Right kidney (tissue), 1 donor: ENCODE measurements at regions not wholly inside any gene's neighbourhood (a gene's known extent, or its start where the extent isn't known, plus 50 kb on each side); places are given as distances from the start of the nearest gene placed in this dataset.

ENCODE experiments used
- DNase-seq: peaks from one replicate; pipeline ENCODE4 v3.0.0-alpha.2; 2016

DNA sequence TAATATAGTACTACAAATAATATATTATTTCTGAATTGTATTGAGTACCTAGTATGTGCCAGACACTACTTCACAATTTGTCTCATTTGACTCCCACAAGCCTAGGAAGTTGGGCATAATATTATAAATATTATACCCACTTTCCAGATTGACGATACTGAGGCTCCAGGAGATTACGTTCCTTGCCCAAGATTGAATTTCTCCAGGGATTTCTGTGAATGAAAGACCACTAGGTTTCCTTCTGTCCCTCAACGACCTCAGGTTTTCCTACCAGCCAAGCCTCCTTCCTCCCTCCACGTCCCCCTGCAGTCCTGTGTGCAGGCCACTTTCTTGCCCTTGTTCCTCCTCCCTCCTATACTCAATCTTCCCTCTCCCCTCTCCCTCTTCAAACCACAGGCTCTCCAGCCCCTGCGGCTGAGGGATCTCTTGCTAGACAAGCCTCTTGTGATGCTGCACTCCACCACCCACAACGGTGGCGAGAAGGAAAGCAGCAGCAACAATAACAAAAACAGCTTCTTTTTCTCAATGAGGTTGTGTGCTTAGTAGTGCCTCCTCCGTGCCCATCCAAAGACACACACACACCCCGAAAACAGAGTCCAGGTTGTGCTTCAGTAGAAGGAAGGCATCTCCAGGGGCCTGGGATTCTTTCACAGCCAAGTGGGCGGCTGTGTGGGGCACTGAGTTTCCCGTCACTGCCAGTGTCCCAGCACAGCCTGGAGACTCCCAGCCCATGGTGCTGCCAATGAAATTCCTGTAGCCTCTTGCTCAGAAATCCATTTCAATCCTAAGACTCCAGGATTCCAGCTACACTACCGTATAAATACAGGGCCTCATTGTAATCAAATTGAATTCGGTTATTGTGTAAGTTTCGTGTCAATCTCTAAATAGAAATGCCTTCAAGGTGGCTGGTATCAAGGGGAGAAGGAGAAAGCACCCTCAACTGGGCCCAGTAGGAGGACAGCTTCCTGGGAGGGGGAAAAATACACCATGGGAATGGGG lies 94.4 kb downstream of the NCR2 start:
- no peak for DNase-seq

DNA sequence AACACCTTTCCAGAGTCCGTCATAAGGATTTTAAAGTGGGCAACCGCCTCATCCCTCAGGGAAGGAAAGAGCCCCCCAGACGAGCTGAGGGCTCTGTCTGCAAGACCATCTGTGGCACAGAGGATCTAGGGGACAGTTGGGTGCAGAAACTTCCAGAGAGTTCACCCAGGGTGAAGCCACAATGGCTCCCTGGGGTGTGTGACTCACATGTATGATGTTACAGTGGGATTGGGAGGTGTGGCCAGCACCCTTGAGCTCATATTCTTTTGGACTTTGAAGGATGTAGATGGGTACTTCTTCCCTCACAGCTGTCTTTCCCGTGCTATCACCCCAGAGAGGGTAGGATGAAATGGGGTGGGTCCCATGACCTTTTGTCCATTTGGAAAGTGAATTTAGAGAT lies 95.5 kb downstream of the NCR2 start:
- DNase-seq = no peak

DNA sequence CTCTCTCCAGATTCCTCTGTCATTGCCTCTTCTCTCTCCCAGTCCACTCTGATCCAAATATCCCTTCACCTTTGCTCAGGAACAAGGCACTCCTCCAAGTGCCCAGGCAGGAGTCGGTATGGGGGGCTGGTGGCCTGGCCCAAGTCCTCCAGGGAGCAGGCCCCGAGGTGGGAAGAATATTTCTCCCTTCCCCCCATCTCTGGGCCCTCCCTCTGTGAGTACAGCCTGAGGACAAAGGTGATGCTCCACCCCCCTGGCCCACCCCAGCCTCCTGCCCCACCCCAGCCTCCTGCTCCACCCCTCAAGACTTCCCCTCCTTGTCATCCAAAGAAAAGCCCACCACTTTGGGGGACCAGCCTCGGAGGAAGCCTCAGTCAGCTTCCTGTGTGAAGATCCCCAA lies 96.9 kb downstream of the NCR2 start:
- DNase-seq = no peak

DNA sequence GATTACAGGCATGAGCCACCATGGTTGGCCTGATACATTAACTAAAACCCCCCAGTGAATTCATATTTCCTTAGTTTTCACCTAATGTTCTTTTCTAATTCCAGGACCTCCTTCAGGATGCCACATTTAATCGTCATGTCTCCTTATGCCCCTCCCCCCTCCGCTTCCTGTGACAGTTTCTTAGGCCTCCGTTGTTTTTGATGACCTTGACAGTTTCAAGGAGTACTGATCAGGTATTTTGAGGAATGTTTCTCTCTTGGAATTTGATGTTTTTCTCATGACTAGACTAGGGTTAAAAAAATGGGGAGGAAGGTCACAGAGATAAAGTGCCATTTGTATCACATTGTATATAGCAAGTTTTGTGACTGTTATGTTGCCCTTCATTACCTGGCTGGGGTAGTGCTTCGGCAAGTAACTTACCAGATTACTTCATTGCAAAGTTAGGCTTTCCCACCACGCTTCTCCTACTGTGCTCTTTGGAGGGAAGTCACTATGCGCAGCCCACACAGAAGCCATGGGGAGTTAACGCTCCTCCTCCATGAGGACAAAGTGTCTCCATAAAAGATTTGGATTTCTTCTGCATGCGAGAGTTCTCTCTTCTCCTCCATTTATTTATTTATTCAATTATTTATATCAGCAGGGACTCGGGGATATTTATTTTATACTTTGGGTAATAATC lies 99.5 kb downstream of the NCR2 start:
- no peak for DNase-seq

DNA sequence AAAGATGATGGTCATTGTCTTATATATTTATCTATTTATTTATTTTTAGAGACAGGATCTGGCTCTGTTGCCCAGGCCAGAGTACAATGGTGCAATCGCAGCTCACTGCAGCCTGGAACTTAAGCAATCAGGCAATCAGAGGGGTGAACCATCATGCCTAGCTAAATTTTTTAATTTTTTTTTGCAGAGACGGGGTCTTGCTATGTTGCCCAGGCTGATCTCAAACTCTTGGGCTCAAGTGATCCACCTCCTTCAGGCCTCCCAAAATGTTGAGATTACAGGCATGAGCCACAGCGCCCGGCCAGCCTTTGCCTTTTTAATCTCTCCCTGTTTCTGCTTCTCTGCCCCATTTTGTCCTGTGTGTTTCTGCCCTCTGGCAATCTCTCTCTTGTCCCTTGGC lies 102.2 kb downstream of the NCR2 start:
- no peak for DNase-seq

DNA sequence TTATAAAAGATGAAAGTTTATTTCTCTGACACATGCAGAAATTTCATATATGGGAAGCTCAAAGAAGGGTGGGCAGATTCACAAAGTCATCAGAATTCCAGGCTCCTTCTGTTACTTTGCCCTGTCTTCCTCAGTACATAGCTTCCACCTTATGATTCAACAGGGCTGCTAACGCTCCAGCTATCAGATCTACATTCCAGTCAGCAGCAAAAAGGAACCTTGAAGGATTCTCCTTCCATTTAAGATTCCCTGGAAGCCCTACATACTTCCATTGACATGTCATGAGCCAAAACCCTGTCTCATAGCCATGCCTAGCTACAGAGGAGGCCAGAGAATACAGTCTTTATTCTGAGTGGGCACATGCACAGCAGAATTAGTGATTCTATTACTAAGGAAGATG lies 103.3 kb downstream of the NCR2 start:
- DNase-seq = no peak

DNA sequence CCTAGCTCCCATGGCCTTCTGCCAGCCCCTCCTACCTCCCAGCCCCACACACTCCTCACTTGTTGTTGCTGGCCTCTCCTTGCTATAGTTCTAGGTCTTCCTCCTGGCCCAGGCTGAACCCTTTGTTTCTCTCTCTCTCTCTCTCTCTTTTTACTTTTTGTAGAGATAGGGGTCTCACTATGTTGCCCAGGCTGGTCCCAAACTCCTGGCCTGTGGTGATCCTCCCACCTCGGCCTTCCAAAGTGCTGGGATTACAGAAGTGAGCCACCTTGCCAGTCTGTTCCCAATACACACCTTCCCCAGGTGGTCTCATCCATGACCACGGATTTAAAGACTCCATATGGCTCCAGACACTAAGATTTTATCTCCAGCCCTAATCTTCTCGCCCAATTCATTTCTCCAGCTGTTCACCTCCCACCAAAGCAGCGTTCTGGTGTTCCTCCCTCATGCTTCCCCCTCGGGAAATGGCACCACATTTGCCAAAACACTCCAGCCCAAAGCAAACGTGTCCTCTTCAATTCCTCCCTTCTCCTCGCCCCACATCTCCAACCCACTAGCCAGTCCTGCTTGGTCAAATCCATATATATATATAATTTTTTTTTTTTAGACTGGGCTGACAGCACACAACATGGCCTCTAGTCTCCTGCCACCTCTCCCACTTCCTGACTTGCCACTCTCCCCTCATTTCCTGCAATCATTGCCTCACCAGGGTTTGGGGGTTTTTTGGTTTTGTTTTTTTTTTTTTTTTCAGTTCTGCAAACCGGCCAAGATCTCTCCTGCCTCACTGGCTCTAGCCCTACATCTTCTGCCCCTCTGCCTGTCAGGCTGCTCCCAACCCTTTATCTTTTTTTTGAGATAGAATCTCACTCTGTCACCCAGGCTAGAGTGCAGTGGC lies 104.4 kb downstream of the NCR2 start:
- no peak for DNase-seq

DNA sequence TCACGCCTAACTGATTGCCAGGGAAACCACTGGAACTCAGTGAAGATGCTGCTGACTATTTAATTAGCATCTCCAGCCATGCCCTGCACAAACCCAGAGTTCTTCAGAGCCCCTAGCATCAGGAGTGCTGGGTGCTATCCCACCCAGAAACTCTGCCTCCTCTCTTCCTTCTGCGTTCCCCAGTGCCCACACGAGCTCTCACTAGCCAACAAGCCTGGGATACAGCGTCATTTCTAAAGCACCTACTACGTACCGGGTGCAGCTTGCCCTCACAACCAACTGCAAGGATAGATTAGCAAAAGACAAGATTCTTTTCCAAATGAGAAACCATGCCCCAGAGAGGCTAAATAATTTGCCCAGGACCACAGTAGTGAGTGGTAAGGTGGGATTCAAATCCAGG lies 105.2 kb upstream of the FOXP4 start:
- no peak for DNase-seq

DNA sequence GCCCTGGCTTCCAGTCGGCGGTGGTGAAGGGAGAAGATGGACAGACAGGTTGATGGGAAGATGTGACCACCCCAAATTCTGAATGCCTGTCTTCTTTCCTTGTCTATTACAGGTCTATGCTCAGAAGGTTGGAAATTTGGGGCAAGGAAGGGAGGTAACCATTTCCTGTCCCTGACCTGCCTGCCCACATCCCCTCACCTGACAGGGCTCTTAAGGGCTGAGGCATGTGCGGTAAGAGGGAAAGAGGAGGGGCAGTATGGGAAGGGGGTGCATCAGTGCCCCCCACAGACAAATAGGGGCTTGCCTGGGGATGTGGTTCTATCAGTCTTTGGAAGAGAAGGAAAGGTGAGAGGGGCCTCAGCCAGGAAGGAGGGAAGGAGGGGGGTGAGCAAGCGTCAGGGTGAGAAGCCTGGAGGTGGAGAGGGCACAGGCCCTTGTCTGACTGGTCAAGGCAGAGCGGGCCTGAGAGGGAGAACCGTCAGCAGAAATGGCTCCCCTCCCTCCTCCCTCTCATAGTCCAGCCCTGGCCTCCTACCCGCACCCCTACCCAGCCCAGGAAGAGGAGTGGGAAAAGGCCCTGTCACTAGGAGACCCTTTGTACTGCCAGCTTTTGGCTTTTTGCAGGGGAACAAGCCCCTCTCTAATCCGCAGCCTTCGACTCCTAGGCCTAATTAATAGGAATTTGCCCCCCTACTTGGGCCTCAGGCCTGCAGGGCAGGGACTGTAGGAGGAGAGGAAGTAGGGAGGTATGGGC lies 104.4 kb upstream of the FOXP4 start:
- no peak for DNase-seq

DNA sequence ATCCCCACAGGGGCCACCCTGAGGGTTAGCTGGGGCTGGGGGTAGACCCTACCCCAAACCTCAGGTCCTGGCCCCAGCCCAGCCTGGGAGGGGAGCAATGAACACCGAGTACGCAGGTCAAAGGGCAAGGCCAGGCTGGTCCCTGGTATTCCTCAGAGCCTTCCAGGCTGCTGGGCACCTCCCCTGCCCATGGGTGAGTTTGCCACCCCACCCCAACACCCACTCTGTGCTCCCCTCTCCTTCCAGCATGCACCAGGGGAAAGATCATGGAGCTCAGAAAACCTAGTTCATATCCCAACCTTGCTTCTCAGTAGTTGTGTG lies 103.9 kb upstream of the FOXP4 start:
- no peak for DNase-seq

DNA sequence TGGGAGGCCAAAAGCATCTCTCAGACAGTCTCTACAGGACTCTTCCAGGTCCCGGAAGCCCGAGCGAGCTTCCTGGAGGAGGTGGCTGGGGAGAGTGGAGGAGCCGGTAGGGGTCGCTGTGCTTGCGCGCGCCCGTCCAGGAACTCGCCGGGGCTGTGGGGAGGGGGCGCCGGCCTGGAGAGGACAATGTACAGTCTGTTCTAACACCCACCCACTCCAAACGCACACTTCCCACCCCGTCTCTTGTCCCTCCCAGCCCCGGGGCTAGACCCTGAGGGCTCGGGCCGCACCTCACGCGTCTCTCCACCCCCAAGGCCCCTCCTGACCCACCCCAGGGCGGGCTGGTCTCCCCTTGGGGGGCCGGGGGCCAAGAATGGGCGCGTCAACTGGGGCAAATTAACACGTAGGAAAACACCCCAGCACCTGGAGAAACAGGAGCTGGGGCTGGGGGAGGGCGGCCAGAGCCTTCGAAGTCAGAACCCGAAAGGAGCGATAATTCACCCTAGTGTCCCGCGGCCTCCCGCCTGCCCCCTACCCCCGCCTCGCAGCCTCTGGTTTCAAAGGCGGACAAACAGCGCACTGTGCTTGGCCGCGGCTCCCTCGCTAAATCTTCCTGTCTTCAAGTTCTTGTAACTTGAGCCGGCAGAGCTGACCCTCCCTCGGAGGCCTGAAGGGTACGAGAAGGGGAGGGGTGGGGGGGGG lies 103.2 kb upstream of the FOXP4 start:
- DNase-seq = peak; percentile 75

DNA sequence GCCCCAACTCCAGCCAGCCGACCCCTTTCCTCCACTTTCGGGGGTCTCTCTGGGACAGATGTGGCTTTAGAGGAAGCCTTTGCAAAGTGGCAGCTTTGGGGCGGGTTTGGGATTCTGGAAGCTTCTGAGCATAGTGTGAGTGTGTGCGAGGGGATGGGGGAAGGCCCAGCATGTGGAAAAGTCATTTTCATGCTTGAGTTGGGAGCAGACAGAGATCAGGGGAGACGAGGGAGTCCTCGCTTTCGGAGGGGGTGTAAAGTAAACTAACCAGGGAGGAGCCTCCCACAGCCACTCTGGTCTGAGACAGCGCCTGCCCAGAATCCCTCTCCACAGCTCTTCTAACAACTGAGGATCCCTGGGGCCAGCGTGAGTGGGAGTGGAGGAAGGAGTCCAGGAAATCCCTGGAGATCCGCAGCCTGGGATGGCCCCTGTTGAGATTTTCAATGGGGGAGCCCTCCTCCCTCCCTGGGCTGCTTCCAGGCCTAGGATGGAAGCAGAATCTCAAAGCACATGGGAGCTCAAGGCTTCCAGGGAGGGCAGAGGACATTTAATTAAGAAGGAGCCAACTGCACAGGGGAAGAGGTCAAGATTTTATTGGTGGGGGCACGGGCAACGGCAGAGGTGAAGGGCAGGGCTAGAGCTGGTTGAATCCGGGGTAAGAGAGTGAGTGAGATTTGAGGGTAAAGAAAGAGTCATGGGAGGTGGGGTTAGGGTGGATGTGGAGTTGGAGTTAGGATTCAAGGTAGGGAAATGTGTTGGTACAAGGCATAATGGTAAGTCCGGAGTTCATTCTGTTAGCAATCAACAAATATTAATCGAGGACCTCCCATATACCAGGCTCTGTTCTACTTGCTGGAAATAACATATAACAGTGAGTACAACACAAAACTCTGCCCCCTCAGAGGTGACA lies 102.3 kb upstream of the FOXP4 start:
- DNase-seq = peak; percentile 81

DNA sequence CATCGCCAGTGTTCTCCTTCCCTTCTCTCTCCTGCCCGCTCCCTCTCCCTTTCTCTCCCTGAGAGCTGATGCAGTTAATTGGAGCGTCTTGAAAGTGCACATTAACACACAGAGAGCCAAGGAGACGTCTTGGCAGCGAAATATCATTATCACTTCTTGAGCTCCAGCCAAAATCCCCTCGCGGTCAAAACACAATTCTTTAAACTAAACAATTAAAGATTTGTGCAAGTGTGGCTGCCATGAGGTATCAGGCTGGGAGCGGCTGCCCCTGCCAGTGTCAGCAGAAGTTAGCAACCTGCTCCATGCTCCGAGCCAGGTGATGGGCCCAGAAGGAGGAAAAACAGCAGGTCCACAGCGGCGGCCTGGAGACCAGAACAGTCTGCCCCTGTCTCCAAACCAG lies 100.9 kb upstream of the FOXP4 start:
- no peak for DNase-seq

DNA sequence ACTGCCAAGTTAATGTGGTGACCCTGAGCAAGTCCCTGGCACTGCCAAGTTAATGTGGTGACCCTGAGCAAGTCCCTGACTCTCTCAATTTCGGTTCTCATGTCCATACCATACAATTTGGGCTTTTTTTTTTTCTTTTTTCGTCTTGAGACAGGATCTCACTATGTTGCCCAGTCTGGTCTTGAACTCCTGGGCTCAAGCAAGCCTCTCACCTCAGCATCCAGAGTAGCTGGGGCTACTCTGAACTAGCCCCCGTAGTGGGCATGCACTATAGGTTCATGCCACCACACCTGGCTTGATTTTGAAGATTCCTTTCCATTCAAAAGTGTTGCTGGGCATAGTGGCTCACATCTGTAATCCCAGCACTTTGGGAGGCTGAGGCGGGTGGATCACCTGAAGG lies 100.0 kb upstream of the FOXP4 start:
- no peak for DNase-seq

DNA sequence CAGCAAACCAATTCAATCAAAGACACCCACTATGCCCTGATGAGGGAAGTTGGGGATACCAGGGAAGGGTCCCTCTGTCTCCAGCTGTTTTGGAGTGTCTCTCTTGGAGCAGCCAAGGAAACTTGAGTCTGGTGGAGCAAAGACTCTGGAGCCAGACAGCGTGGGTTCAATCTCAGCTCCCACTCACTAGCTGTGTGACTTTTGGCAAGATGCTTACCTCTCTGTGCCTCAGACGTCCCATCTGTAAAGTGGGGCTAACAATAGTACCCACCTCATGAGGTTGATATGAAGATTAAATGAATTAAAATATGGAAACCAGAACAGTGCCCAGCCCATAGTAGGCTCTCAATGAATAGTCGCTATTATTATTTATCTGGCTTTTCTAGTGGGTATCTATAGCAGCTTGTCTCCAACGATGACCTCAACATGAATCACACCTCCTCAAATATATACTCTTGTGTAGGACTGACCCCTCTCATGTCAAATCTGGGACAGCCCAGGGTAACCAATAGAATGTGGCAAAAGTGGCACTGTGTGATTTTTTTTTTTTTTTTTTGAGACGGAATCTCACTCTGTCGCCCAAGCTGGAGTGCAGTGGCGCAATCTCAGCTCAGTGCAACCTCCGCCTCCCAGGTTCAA lies 99.2 kb upstream of the FOXP4 start:
- no peak for DNase-seq

DNA sequence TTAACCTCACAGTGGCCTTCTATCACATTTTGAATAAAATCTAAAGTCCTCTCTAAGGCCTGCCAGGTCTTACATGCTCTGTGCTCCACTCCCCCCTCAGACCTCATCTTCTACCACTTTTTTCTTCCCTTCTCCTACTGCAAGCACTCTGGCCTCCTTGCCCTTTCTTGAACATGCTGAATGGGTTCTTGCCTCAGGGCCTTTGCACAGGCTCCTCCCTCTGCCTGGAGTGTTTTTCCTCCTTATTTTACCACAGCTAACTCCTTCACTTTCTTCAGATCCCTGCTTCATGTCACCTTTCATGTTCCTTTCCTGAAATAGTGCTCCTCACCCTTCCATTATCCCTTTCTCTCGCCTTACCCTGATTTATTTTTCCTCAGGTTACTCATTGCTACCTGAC lies 97.9 kb upstream of the FOXP4 start:
- DNase-seq = no peak

DNA sequence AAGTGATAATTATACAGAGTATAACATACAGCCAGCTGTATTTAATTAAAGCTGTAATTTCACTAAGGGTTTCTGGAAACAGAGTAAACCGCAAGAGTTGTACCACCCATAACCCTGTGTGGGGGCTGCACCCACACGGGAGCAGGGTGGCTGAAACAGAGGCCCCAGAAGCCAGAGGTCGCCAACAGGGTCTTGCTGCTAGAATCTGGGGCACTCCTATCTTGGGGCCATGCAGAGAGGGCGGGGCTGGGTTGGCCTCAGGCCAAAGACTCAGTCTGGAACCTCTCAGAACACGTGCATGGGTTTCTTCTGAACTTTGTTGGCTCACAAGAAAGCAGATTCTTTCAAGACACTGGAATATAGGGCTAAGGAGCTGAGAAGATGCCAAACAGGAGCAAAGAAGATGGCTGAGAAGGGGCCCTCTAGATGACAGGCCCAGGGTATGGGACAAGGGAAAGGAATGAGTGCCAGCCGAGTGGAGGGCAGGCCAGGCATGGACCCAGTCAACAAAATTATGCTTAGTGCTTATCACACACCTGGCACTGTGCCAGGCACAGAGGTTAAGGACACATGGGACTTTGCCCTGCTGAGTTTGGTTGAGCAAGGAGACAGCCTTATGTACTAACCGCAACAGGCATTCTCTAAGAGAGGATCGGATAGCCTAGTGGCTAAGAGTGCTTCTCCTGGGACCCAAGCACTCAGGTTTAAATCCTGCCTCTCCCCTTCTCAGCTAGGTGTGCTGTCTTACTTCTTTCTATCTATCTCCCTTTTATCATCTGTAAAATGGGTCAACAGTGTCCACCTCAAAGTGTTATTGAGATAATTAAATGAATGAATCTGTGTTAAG lies 96.6 kb upstream of the FOXP4 start:
- DNase-seq = peak; percentile 66

DNA sequence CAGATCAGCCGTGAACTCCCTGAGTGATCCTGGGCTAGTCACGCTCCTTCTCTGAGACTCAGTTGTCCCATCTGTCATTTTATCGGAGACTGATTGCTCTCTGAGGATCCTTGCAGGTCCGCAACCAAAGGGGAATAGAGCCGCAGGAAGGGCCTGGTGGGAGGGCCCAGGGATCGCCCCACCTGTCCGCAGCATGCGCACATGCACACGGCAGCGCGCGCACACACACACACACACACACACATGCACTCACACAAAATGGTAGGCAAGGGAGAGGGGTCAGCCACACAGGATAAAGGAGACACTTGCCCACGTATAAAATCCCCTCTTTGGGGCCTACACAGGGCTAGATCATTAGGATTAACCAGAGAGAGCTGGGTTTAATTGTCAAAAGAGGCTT lies 95.6 kb upstream of the FOXP4 start:
- DNase-seq = no peak

DNA sequence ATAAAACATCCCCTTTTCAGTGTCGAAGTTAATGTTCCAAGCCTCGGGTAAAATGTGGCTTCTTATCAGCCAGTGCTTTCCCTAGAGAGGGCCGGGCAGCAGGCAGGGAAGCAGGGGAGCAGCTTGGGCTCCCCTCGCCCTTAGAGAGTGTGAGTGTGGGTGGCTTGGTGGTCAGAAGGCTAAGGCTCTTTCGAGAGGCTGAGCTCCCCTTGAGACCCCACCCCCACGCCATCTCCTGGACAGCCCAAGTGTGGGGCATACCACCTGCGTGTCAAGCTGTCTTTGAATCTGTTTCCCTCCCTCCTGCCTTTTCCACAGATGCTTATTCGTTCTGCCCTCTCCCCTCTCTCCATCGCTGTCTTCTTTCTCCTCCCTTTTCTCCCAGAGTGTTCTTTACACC lies 95.1 kb upstream of the FOXP4 start:
- DNase-seq = no peak
